B cell (primary cell): ENCODE measurements at regions not wholly inside any gene's neighbourhood (a gene's known extent, or its start where the extent isn't known, plus 50 kb on each side); places are given as distances from the start of the nearest gene placed in this dataset.

ENCODE experiments used
- ATAC-seq: fragments of 200-7000 bp; cut with Tn5 transposase; one replicate; pipeline ENCODE4 v1.10.0; 2021; ENCODE audit warnings: low read depth, mild to moderate bottlenecking, moderate number of reproducible peaks, moderate library complexity
- CTCF ChIA-PET: fragments of 350-600 bp; sonication (Branson Sonifier 250); formaldehyde crosslinking; loops from one replicate; lab custom pipeline; 2021; ENCODE audit warnings: antibody characterized with exemption, inconsistent platforms; lab: Charles Lee
- POLR2A ChIA-PET: fragments of 350-600 bp; sonication (Branson Sonifier 250); formaldehyde crosslinking; loops from one replicate; lab custom pipeline; 2021; ENCODE audit warnings: antibody characterized with exemption; lab: Charles Lee
- DNase-seq: peaks from one replicate; pipeline ENCODE4 v3.0.0; 2013
- H2AFZ ChIP-seq: 2 replicates; pipeline ENCODE4 v1.6.1; 2012; ENCODE audit warnings: mild to moderate bottlenecking, low read depth, low read length; ENCODE audit not compliant: insufficient read depth, poor library complexity, severe bottlenecking
- H3K27ac ChIP-seq, 2 donors: 1 replicate in 1 of 2; 2 replicates in 1 of 2; pipeline ENCODE4 v1.5.1; 2012 to 2013; ENCODE audit warnings: low read length in 2 of 2, mild to moderate bottlenecking in 2 of 2, moderate library complexity in 1 of 2
- H3K27me3 ChIP-seq, 4 experiments: fragments of 200-600 bp in 1 of 4; sonication (generic) in 1 of 4; replicated peaks in 1 of 4; 1 replicate in 2 of 4; 2 replicates in 2 of 4; pipeline versions ENCODE4 v1.6.1 to v1.7.0; 2013 to 2016; ENCODE audit warnings: low read length in 3 of 4, mild to moderate bottlenecking in 2 of 4, mixed read lengths in 1 of 4, moderate library complexity in 1 of 4; ENCODE audit not compliant: insufficient read depth in 4 of 4, control insufficient read depth in 3 of 4; ENCODE audit errors: control extremely low read depth in 1 of 4
- H3K36me3 ChIP-seq, 2 experiments: replicated peaks in 1 of 2; 1 replicate in 1 of 2; 2 replicates in 1 of 2; pipeline versions ENCODE4 v1.6.1 to v1.7.1; 2013; ENCODE audit warnings: low read length in 1 of 2; ENCODE audit not compliant: insufficient read depth in 2 of 2, control insufficient read depth in 1 of 2; ENCODE audit errors: control extremely low read depth in 1 of 2, extremely low read depth in 1 of 2
- H3K4me1 ChIP-seq, 2 donors: fragments of 200-600 bp in 1 of 2; sonication (generic) in 1 of 2; 1 replicate in 1 of 2; 2 replicates in 1 of 2; pipeline versions ENCODE4 v1.5.1 to v1.6.1; 2013 to 2017; ENCODE audit warnings: low read length in 2 of 2; ENCODE audit not compliant: control insufficient read depth in 2 of 2, insufficient read depth in 2 of 2
- H3K4me2 ChIP-seq: replicated peaks from 2 replicates; pipeline ENCODE3; 2012; ENCODE audit warnings: mild to moderate bottlenecking, low read depth, low read length; ENCODE audit not compliant: poor library complexity, severe bottlenecking
- H3K4me3 ChIP-seq, 5 experiments: fragments of 200-600 bp in 1 of 5; sonication (generic) in 1 of 5; 1 replicate in 3 of 5; 2 replicates in 2 of 5; pipeline versions ENCODE4 v1.5.1 to v1.7.0; 2011 to 2016; ENCODE audit warnings: low read length in 4 of 5, mild to moderate bottlenecking in 4 of 5, low read depth in 2 of 5, control low read depth in 1 of 5, moderate library complexity in 1 of 5; ENCODE audit not compliant: insufficient read depth in 1 of 5; ENCODE audit errors: control extremely low read depth in 1 of 5, extremely low read depth in 1 of 5
- H3K79me2 ChIP-seq: fragments of 200-600 bp; sonication (generic); one replicate; pipeline ENCODE4 v1.6.0; 2016; ENCODE audit warnings: low read length; ENCODE audit not compliant: control insufficient read depth, insufficient read depth
- H3K9ac ChIP-seq: fragments of 200-600 bp; sonication (generic); 2 replicates; pipeline ENCODE4 v1.6.1; 2017; ENCODE audit warnings: mild to moderate bottlenecking, low read length, moderate library complexity
- H3K9me3 ChIP-seq, 3 donors: one replicate each; pipeline versions ENCODE4 v1.6.1 to v1.7.1; 2013; ENCODE audit warnings: low read length in 2 of 3; ENCODE audit not compliant: control insufficient read depth in 2 of 3, insufficient read depth in 1 of 3; ENCODE audit errors: control extremely low read depth in 1 of 3
- H4K20me1 ChIP-seq: 2 replicates; pipeline ENCODE4 v1.6.0; 2012; ENCODE audit warnings: mild to moderate bottlenecking, low read length; ENCODE audit not compliant: insufficient read depth, control insufficient read depth, poor library complexity, severe bottlenecking
- H3K27ac Mint-ChIP-seq: one replicate; pipeline ENCODE4 v1.8.0; 2021; ENCODE audit warnings: mixed read lengths
- H3K27me3 Mint-ChIP-seq: one replicate; pipeline ENCODE4 v1.8.0; 2021; ENCODE audit warnings: mixed read lengths
- H3K4me1 Mint-ChIP-seq: one replicate; pipeline ENCODE4 v1.8.0; 2021; ENCODE audit warnings: mixed read lengths
- H3K4me3 Mint-ChIP-seq: one replicate; pipeline ENCODE4 v1.8.0; 2021; ENCODE audit warnings: mixed read lengths
- H3K9me3 Mint-ChIP-seq: one replicate; pipeline ENCODE4 v1.8.0; 2022; ENCODE audit warnings: mixed read lengths; ENCODE audit not compliant: insufficient read depth
- EZH2 ChIP-seq: IDR thresholded peaks from 2 replicates; pipeline ENCODE4 v1.6.1; 2012; ENCODE audit warnings: borderline replicate concordance, low read depth, mild to moderate bottlenecking, moderate library complexity, low read length; ENCODE audit not compliant: insufficient read depth, poor library complexity, severe bottlenecking
- WGBS: methylation state at CpG from one replicate; pipeline ENCODE4 v1.1.5; 2013; ENCODE audit warnings: missing lambda C conversion rate; ENCODE audit not compliant: insufficient coverage; 5-methylcytosine and 5-hydroxymethylcytosine counted together
- intact Hi-C: fragments of 100-400 bp; cut with micrococcal nuclease; formaldehyde crosslinking; loops from one replicate; pipeline ENCODE4 v1.10.0; 2022
- TF ChIP-seq, protein P1 (sequence below): fragments of 200-600 bp; IDR thresholded peaks from one replicate; pipeline ENCODE4 v1.8.0; 2022; ENCODE audit warnings: antibody characterized with exemption, mild to moderate bottlenecking

DNA sequence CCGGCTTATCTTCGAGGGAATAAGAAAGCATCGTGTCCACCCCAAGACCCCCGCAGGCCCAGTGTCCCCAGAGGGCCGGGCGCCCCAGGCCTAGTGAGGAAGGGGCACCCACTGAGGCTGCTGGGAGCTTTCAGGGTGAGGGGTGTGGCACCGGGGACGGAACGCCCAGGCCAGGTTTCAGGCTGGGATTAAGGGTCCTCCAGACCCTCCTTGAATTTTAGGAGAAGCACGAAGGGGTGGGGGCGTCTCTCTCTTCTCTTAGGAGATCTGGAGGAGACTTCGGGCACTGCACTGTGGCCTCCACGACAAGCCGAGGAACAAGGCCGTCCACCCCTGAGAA, 96.8 kb downstream of the PDGFA start:
- intact Hi-C loops: no loop called here
- H2AFZ ChIP-seq: no peak overlapping the region

DNA sequence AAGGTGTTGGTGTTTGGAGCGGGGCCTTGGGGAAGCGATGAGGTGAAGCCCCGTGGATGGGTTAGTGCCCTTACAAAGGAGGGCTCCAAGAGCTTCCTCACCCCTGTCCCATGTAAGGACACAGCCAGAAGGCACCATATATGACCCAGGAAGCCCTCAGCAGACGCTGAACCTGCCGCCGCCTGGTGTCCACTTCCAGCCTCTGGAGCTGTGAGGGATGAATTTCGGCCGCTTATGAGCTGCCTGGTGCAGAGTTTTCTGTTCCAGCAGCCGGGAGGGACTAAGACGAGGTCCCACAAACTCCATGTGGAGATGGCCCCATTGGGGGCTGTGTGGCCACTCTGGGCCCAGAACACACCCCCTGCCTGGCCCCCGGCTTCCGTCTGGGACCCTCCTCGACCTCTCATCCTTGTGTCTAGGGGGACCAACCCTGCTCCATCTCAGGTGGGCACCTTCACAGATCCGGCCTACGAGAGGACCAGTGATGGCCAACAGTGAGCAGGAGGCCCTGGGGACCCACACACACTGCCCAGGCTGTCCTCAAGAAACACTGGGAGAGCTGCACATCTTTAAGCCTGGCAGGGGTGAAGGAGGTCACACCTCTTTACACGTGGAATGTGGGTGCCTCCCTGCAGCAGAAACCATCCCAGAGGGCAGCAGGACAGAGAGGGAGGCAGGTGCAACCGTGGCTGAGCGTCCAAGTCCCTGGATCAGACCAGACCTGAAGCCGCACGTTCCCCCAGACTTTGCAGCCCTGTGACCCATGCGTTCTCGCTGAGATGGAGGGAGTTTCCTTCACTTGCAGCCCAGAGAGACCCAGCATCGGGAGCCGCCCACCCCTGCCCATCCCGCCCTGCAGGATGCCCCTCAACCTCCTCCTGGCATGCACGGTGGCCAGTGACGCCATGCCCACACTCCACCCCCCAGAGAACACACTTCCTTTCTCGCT, 96.1 kb downstream of the PDGFA start:
- H3K4me3 Mint-ChIP-seq: no peak overlapping the region
- H2AFZ ChIP-seq: no peak overlapping the region
- no peak for DNase-seq
- intact Hi-C loops: no loop called here
- H3K79me2 ChIP-seq: no peaks in the 10 kb centered on the region
- WGBS: 82% methylated on average over 21 of the region's 28 CpGs
- ATAC-seq: no peak
- H3K4me1 Mint-ChIP-seq: no peaks in the 10 kb centered on the region
- H3K9me3 ChIP-seq: peaks cover 0 to 15% (median 0%) of the 10 kb centered on the region in 3 donors
- ChIA-PET POLR2A (no interaction called here), CTCF (no interaction called here)
- no peaks in the 10 kb centered on the region for H3K4me1 ChIP-seq
- no peak overlapping the region for H3K4me2 ChIP-seq
- no peaks in the 10 kb centered on the region for H3K27me3 ChIP-seq
- no peaks in the 10 kb centered on the region for H3K36me3 ChIP-seq
- H3K27ac ChIP-seq: no peak overlapping the region
- TF ChIP-seq, protein P1, sequence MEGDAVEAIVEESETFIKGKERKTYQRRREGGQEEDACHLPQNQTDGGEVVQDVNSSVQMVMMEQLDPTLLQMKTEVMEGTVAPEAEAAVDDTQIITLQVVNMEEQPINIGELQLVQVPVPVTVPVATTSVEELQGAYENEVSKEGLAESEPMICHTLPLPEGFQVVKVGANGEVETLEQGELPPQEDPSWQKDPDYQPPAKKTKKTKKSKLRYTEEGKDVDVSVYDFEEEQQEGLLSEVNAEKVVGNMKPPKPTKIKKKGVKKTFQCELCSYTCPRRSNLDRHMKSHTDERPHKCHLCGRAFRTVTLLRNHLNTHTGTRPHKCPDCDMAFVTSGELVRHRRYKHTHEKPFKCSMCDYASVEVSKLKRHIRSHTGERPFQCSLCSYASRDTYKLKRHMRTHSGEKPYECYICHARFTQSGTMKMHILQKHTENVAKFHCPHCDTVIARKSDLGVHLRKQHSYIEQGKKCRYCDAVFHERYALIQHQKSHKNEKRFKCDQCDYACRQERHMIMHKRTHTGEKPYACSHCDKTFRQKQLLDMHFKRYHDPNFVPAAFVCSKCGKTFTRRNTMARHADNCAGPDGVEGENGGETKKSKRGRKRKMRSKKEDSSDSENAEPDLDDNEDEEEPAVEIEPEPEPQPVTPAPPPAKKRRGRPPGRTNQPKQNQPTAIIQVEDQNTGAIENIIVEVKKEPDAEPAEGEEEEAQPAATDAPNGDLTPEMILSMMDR: no peak
- TF ChIP-seq EZH2: no peak
- no peak overlapping the region for H3K9ac ChIP-seq
- no peaks in the 10 kb centered on the region for H3K27me3 Mint-ChIP-seq
- no peak overlapping the region for H3K4me3 ChIP-seq
- no peaks in the 10 kb centered on the region for H4K20me1 ChIP-seq
- no peaks in the 10 kb centered on the region for H3K9me3 Mint-ChIP-seq
- H3K27ac Mint-ChIP-seq: no peak overlapping the region

More for the DNA sequence above, 96.8 kb downstream of the PDGFA start:
- no peaks in the 10 kb centered on the region for H3K36me3 ChIP-seq
- ATAC-seq: no peak
- H3K4me1 ChIP-seq: no peaks in the 10 kb centered on the region
- H3K79me2 ChIP-seq: no peaks in the 10 kb centered on the region
- no peaks in the 10 kb centered on the region for H3K27me3 Mint-ChIP-seq
- no peaks in the 10 kb centered on the region for H3K4me1 Mint-ChIP-seq
- H3K9ac ChIP-seq: no peak overlapping the region
- no peaks in the 10 kb centered on the region for H4K20me1 ChIP-seq
- POLR2A ChIA-PET: no interaction called here
- no peaks in the 10 kb centered on the region for H3K27me3 ChIP-seq
- CTCF ChIA-PET: no interaction called here
- no peak for TF ChIP-seq EZH2
- TF ChIP-seq, protein P1: no peak
- H3K4me3 ChIP-seq: no peak overlapping the region
- DNase-seq: no peak
- H3K27ac Mint-ChIP-seq: no peak overlapping the region
- peaks cover 0 to 18% (median 3%) of the 10 kb centered on the region in 3 donors for H3K9me3 ChIP-seq
- H3K4me2 ChIP-seq: no peak overlapping the region
- H3K27ac ChIP-seq: no peak overlapping the region
- peaks cover 2% of the 10 kb centered on the region for H3K9me3 Mint-ChIP-seq
- 91% methylated on average over 14 of the region's 15 CpGs for WGBS
- no peak overlapping the region for H3K4me3 Mint-ChIP-seq
